ENCODE measurements at regions not wholly inside any gene's neighbourhood (a gene's known extent, or its start where the extent isn't known, plus 50 kb on each side); places are given as distances from the start of the nearest gene placed in this dataset.

GRCh38 chr2:175872721-175873120 lies 129.3 kb downstream of the LNPK start:
- TF ChIP-seq CTCF (IDR thresholded peaks at IDR 0.05; ENCODE audit: unreplicated experiment in 3 of 3): no peak
- Mint-ChIP-seq H3K4me3 (no peak overlapping the region), H3K36me3 (ENCODE audit: low read depth) (no peaks in the 10 kb centered on the region), H3K9me3 (no peaks in the 10 kb centered on the region), H3K27ac (peak overlapping the region in 1 of 3 experiments; percentile 28), H3K4me1 (peaks cover 27% of the 10 kb centered on the region), H3K27me3 (ENCODE audit: low read depth) (peaks cover 6% of the 10 kb centered on the region)

GRCh38 chr2:175872005-175872348 lies 130.1 kb downstream of the LNPK start:
- H3K4me1 Mint-ChIP-seq: peaks cover 27% of the 10 kb centered on the region
- H3K27ac Mint-ChIP-seq: peak overlapping the region in 1 of 3 experiments; percentile 28
- H3K36me3 Mint-ChIP-seq (ENCODE audit: low read depth): no peaks in the 10 kb centered on the region
- H3K9me3 Mint-ChIP-seq: no peaks in the 10 kb centered on the region
- peaks cover 7% of the 10 kb centered on the region for H3K27me3 Mint-ChIP-seq (ENCODE audit: low read depth)
- TF ChIP-seq CTCF (IDR thresholded peaks at IDR 0.05; ENCODE audit: unreplicated experiment in 3 of 3): no peak
- H3K4me3 Mint-ChIP-seq: no peak overlapping the region

- no peaks in the 10 kb centered on the region for H3K36me3 Mint-ChIP-seq (ENCODE audit: low read depth)
- TF ChIP-seq CTCF (IDR thresholded peaks at IDR 0.05; ENCODE audit: unreplicated experiment in 3 of 3): no peak
- no peaks in the 10 kb centered on the region for H3K9me3 Mint-ChIP-seq
- peak overlapping the region in 1 of 3 experiments; percentile 28 for H3K27ac Mint-ChIP-seq
- H3K27me3 Mint-ChIP-seq (ENCODE audit: low read depth): peaks cover 10% of the 10 kb centered on the region
- H3K4me3 Mint-ChIP-seq: no peak overlapping the region
- H3K4me1 Mint-ChIP-seq: peaks cover 27% of the 10 kb centered on the region
Observed at GRCh38 chr2:175871331-175872004, 130.6 kb downstream of the LNPK start.

GRCh38 chr2:175865716-175866115 lies 136.4 kb downstream of the LNPK start:
- Mint-ChIP-seq H3K36me3 (ENCODE audit: low read depth) (no peaks in the 10 kb centered on the region), H3K4me3 (no peak overlapping the region), H3K4me1 (no peaks in the 10 kb centered on the region), H3K27ac (no peak overlapping the region), H3K9me3 (no peaks in the 10 kb centered on the region), H3K27me3 (ENCODE audit: low read depth) (peaks cover 5% of the 10 kb centered on the region)
- TF ChIP-seq CTCF (IDR thresholded peaks at IDR 0.05; ENCODE audit: unreplicated experiment in 3 of 3): no peak

- H3K9me3 Mint-ChIP-seq: peaks cover 2% of the 10 kb centered on the region
- H3K27me3 Mint-ChIP-seq (ENCODE audit: low read depth): peaks cover 5% of the 10 kb centered on the region
- H3K4me1 Mint-ChIP-seq: no peaks in the 10 kb centered on the region
- H3K4me3 Mint-ChIP-seq: no peak overlapping the region
- H3K36me3 Mint-ChIP-seq (ENCODE audit: low read depth): no peaks in the 10 kb centered on the region
- no peak for TF ChIP-seq CTCF (IDR thresholded peaks at IDR 0.05; ENCODE audit: unreplicated experiment in 3 of 3)
- no peak overlapping the region for H3K27ac Mint-ChIP-seq
Observed at GRCh38 chr2:175864137-175864850, 137.8 kb downstream of the LNPK start.

GRCh38 chr2:175861958-175862357 lies 140.1 kb downstream of the LNPK start:
- no peaks in the 10 kb centered on the region for H3K36me3 Mint-ChIP-seq (ENCODE audit: low read depth)
- peaks cover 2% of the 10 kb centered on the region for H3K9me3 Mint-ChIP-seq
- peaks cover 3% of the 10 kb centered on the region for H3K27me3 Mint-ChIP-seq (ENCODE audit: low read depth)
- no peaks in the 10 kb centered on the region for H3K4me1 Mint-ChIP-seq
- no peak overlapping the region for H3K4me3 Mint-ChIP-seq
- no peak overlapping the region for H3K27ac Mint-ChIP-seq
- no peak for TF ChIP-seq CTCF (IDR thresholded peaks at IDR 0.05; ENCODE audit: unreplicated experiment in 3 of 3)

Data from nephron (organoid).